ENCODE measurements at regions not wholly inside any gene's neighbourhood (a gene's known extent, or its start where the extent isn't known, plus 50 kb on each side); places are given as distances from the start of the nearest gene placed in this dataset.

DNA sequence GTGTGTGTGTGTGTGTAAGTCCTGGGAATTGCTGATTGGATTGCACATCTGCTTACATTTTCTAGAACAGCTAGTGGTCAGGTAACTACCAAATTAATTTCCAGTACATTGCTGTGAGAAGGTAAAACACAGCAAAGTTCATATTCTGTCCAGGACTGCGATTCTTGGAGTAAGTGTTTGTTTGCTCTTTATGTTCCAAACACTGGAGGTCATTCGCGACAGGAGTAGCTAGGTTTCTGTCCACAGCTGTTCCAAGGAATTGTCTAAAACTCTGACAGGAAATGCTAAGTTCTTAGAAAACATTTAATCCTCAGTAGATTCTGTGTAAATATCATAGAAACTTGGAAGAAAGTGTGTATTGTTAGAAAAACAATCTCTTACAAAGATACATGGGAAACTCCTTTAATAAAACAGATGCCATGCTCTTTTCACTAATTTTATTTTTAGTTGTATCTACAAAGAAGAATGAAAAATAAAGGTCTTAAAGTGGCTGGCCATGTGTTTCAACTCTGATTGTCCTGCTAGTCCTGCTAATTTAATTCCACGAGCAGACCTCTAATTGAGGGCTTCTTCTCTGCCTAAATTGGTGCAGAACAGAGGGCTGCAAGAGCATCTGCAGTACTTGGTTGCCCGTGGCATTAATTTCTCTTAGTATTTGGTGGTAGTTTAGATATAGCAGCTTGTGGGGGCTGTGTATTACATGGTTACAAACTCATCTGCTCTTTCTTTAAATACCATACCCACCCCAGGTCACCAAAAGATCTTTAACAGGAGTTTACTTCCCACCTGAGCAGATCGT lies 464.5 kb downstream of the RASEF start:
- TF ChIP-seq, protein P1, sequence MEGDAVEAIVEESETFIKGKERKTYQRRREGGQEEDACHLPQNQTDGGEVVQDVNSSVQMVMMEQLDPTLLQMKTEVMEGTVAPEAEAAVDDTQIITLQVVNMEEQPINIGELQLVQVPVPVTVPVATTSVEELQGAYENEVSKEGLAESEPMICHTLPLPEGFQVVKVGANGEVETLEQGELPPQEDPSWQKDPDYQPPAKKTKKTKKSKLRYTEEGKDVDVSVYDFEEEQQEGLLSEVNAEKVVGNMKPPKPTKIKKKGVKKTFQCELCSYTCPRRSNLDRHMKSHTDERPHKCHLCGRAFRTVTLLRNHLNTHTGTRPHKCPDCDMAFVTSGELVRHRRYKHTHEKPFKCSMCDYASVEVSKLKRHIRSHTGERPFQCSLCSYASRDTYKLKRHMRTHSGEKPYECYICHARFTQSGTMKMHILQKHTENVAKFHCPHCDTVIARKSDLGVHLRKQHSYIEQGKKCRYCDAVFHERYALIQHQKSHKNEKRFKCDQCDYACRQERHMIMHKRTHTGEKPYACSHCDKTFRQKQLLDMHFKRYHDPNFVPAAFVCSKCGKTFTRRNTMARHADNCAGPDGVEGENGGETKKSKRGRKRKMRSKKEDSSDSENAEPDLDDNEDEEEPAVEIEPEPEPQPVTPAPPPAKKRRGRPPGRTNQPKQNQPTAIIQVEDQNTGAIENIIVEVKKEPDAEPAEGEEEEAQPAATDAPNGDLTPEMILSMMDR (conservative IDR thresholded peaks at IDR 0.05; ENCODE audit: low read depth, low read length): no peak
- TF ChIP-seq EZH2phosphoT487 (IDR thresholded peaks at IDR 0.05; ENCODE audit: borderline replicate concordance, low read length): no peak

All from PC-3 (cell line).